ENCODE measurements at regions not wholly inside any gene's neighbourhood (a gene's known extent, or its start where the extent isn't known, plus 50 kb on each side); places are given as distances from the start of the nearest gene placed in this dataset.

GRCh38 chr7:7104314-7104698, 78.0 kb upstream of the C1GALT1 start:
- TF ChIP-seq EP300 (IDR thresholded peaks at IDR 0.05) (no peak), CTCF (IDR thresholded peaks at IDR 0.05) (no peak), KDM1A (IDR thresholded peaks at IDR 0.05; ENCODE audit: low read depth) (no peak), EHMT2 (IDR thresholded peaks at IDR 0.05; ENCODE audit: low read depth) (no peak), RARB (CRISPR knock-in tag; IDR thresholded peaks at IDR 0.05) (no peak)

Data from A549 (cell line).